GM12878 (cell line): ENCODE measurements at regions not wholly inside any gene's neighbourhood (a gene's known extent, or its start where the extent isn't known, plus 50 kb on each side); places are given as distances from the start of the nearest gene placed in this dataset.

Experiments
- ATAC-seq: fragments of 200-7000 bp; cut with Tn5 transposase; 3 replicates; pipeline ENCODE4 v1.9.1; 2020; ENCODE audit warnings: mild to moderate bottlenecking, moderate library complexity
- BruUV-seq: library from RNA; stranded (reverse); fragments of 400-500 nt; replicated peaks from 2 replicates; lab custom pipeline; 2021; lab: Mats Ljungman, UMichigan
- CTCF ChIA-PET: fragments of 300-600 bp; sonication (Branson Sonifier 250); formaldehyde crosslinking; extraction: SDS; loops from one replicate; lab custom pipeline; 2021; ENCODE audit warnings: inconsistent platforms; lab: Yijun Ruan, JAX
- POLR2A ChIA-PET: fragments of 350-600 bp; formaldehyde crosslinking; extraction: SDS; loops from one replicate; lab custom pipeline; 2021; ENCODE audit warnings: inconsistent platforms; lab: Charles Lee
- RAD21 ChIA-PET: fragments of 300-600 bp; sonication (Branson Sonifier 250); formaldehyde crosslinking; loops from one replicate; lab custom pipeline; 2023; ENCODE audit warnings: antibody characterized with exemption; ENCODE audit not compliant: unreplicated experiment; lab: Charles Lee
- SMC1A ChIA-PET: fragments of 300-600 bp; sonication (Branson Sonifier 250); formaldehyde crosslinking; loops from one replicate; lab custom pipeline; 2023; ENCODE audit not compliant: unreplicated experiment, uncharacterized antibody; lab: Charles Lee
- DNase-seq: peaks from one replicate; pipeline ENCODE4 v3.0.0-alpha.2; 2011; ENCODE audit warnings: low read depth, low spot score
- FAIRE-seq: peaks from 3 replicates; lab custom pipeline; 2011; peaks lifted over from hg19 to GRCh38; lab: Jason Lieb, UNC
- H2AFZ ChIP-seq: 2 replicates; pipeline ENCODE4 v1.6.0; 2011; ENCODE audit warnings: low read depth, low read length, control low read depth; ENCODE audit not compliant: control insufficient read depth
- H3K27ac ChIP-seq: 2 replicates; pipeline ENCODE4 v1.5.1; 2011; ENCODE audit warnings: control low read depth; ENCODE audit not compliant: control insufficient read depth, insufficient read depth
- H3K27me3 ChIP-seq, 2 experiments: replicated peaks in 1 of 2; 2 replicates each; pipeline versions ENCODE4 v1.6.0 to v1.6.1; 2011; ENCODE audit warnings: low read length in 1 of 2; ENCODE audit not compliant: control insufficient read depth in 2 of 2, insufficient read depth in 2 of 2
- H3K36me3 ChIP-seq, 2 experiments: 2 replicates each; pipeline ENCODE4 v1.5.1; 2011; ENCODE audit warnings: low read length in 1 of 2; ENCODE audit not compliant: control insufficient read depth in 2 of 2, insufficient read depth in 2 of 2
- H3K4me1 ChIP-seq: 2 replicates; pipeline ENCODE4 v1.6.1; 2011; ENCODE audit warnings: mild to moderate bottlenecking, low read length, moderate library complexity, mixed read lengths; ENCODE audit not compliant: control insufficient read depth, insufficient read depth
- H3K4me2 ChIP-seq: 2 replicates; pipeline ENCODE4 v1.6.0; 2011; ENCODE audit warnings: control low read depth; ENCODE audit not compliant: control insufficient read depth, insufficient read depth
- H3K4me3 ChIP-seq: fragments of 200-600 bp; sonication (generic); 2 replicates; pipeline ENCODE4 v1.5.1; 2016
- H3K79me2 ChIP-seq: 2 replicates; pipeline ENCODE4 v1.6.0; 2011; ENCODE audit warnings: low read length; ENCODE audit not compliant: control insufficient read depth, insufficient read depth
- H3K9ac ChIP-seq: 2 replicates; pipeline ENCODE4 v1.8.0; 2011; ENCODE audit warnings: low read length, control low read depth, mixed read lengths; ENCODE audit not compliant: control insufficient read depth, insufficient read depth
- H3K9me3 ChIP-seq: replicated peaks from 3 replicates; pipeline ENCODE4 v1.5.1; 2011; ENCODE audit warnings: mild to moderate bottlenecking, low read length; ENCODE audit not compliant: control insufficient read depth, insufficient read depth
- H4K20me1 ChIP-seq: 2 replicates; pipeline ENCODE4 v1.6.0; 2011; ENCODE audit not compliant: control insufficient read depth, insufficient read depth
- E4F1 ChIP-seq: fragments of 450-650 bp; IDR thresholded peaks from 2 replicates; pipeline ENCODE4 v1.6.1; 2018; ENCODE audit warnings: borderline replicate concordance, mild to moderate bottlenecking; ENCODE audit not compliant: partially characterized antibody
- EP300 ChIP-seq, 2 experiments: fragments of 150-350 bp in 1 of 2; IDR thresholded peaks; 2 replicates each; pipeline ENCODE4 v1.6.1; 2011 to 2012; ENCODE audit warnings: low read depth in 2 of 2, low read length in 2 of 2, borderline replicate concordance in 1 of 2, improper control_type of control experiment in 1 of 2, inconsistent platforms in 1 of 2; ENCODE audit not compliant: control insufficient read depth in 1 of 2
- ESRRA ChIP-seq: IDR thresholded peaks from 2 replicates; pipeline ENCODE4 v1.6.1; 2012; ENCODE audit warnings: mild to moderate bottlenecking, low read length, improper control_type of control experiment
- ETV6 ChIP-seq, 2 experiments: fragments of 450-650 bp in 1 of 2; IDR thresholded peaks in 1 of 2; conservative IDR thresholded peaks in 1 of 2; 2 replicates each; pipeline ENCODE4 v1.6.1; 2014; ENCODE audit warnings: antibody characterized with exemption in 1 of 2, borderline replicate concordance in 1 of 2, low read depth in 1 of 2, mild to moderate bottlenecking in 1 of 2, moderate library complexity in 1 of 2
- NFYA ChIP-seq: IDR thresholded peaks from 2 replicates; pipeline ENCODE4 v1.6.1; 2011; ENCODE audit warnings: low read depth, mild to moderate bottlenecking, low read length, improper control_type of control experiment, borderline replicate concordance
- NFYB ChIP-seq: IDR thresholded peaks from 2 replicates; pipeline ENCODE4 v1.6.1; 2011; ENCODE audit warnings: low read depth, mild to moderate bottlenecking, low read length, improper control_type of control experiment, moderate library complexity; ENCODE audit not compliant: insufficient read depth
- NKRF ChIP-seq: fragments of 450-650 bp; conservative IDR thresholded peaks from 2 replicates; pipeline ENCODE4 v1.6.1; 2017; ENCODE audit warnings: mild to moderate bottlenecking, moderate library complexity
- RAD51 ChIP-seq: fragments of 450-650 bp; IDR thresholded peaks from 2 replicates; pipeline ENCODE4 v1.6.1; 2016; ENCODE audit warnings: moderate library complexity, mild to moderate bottlenecking, inconsistent platforms
- SIN3A ChIP-seq: IDR thresholded peaks from 2 replicates; pipeline ENCODE4 v1.6.1; 2012; ENCODE audit warnings: low read depth, low read length, improper control_type of control experiment
- ZBED1 ChIP-seq: IDR thresholded peaks from 2 replicates; pipeline ENCODE4 v1.6.1; 2016; ENCODE audit warnings: borderline replicate concordance
- WGBS: methylation state at CpG from one replicate; pipeline ENCODE4 v1.1.6; 2016; ENCODE audit warnings: low lambda C conversion rate; ENCODE audit not compliant: insufficient replicate concordance, insufficient coverage; ENCODE audit errors: missing lambda C conversion rate; 5-methylcytosine and 5-hydroxymethylcytosine counted together
- in situ Hi-C: fragments of 300-500 bp; cut with MboI; formaldehyde crosslinking; loops from 9 replicates; pipeline ENCODE4 v1.14.3; 2018; ENCODE audit warnings: mixed read lengths
- intact Hi-C: fragments of 100-400 bp; cut with micrococcal nuclease; formaldehyde crosslinking; loops from one replicate; pipeline ENCODE4 v1.14.2; 2022; ENCODE audit not compliant: unreplicated experiment

GRCh38 chr14:28652782-28653181 lies 113.8 kb upstream of the FOXG1 start:
- in situ Hi-C loops (no loop called here), intact Hi-C loops (no loop called here)
- no TSS peak for BruUV-seq
- H3K4me1 ChIP-seq, result no peaks in the 10 kb centered on the region
- FAIRE-seq (no peak), DNase-seq (no peak), ATAC-seq (no peak)
- H3K79me2 ChIP-seq, result no peaks in the 10 kb centered on the region
- H3K9me3 ChIP-seq, result no peaks in the 10 kb centered on the region
- ChIA-PET POLR2A (no interaction called here), SMC1A (no interaction called here)
- no peak overlapping the region for H3K4me2 ChIP-seq
- no peaks in the 10 kb centered on the region for H4K20me1 ChIP-seq
- no peak overlapping the region for H3K4me3 ChIP-seq
- no peak overlapping the region for H3K27ac ChIP-seq
- no peak for TF ChIP-seq NFYA
- TF ChIP-seq, all 136 proteins: peak for 0
- ChIA-PET CTCF (no interaction called here), RAD21 (no interaction called here)
- H3K27me3 ChIP-seq, result no peaks in the 10 kb centered on the region
- WGBS, result 0% methylated on average over 2 of the region's 2 CpGs
- H3K9ac ChIP-seq, result no peak overlapping the region
- no peak overlapping the region for H2AFZ ChIP-seq
- H3K36me3 ChIP-seq, result no peaks in the 10 kb centered on the region

GRCh38 chr14:28653521-28653920 lies 113.1 kb upstream of the FOXG1 start:
- ATAC-seq, result no peak
- H3K4me1 ChIP-seq, result no peaks in the 10 kb centered on the region
- WGBS, result 50% methylated on average over 2 of the region's 2 CpGs
- no peak overlapping the region for H2AFZ ChIP-seq
- CTCF ChIA-PET, result no interaction called here
- H3K9ac ChIP-seq, result no peak overlapping the region
- H3K4me3 ChIP-seq, result no peak overlapping the region
- no TSS peak for BruUV-seq
- no peaks in the 10 kb centered on the region for H3K79me2 ChIP-seq
- POLR2A ChIA-PET, result no interaction called here
- no peak for DNase-seq
- no peaks in the 10 kb centered on the region for H3K36me3 ChIP-seq
- FAIRE-seq, result no peak
- RAD21 ChIA-PET, result no interaction called here
- no peak overlapping the region for H3K27ac ChIP-seq
- H3K4me2 ChIP-seq, result no peak overlapping the region
- SMC1A ChIA-PET, result no interaction called here
- H3K9me3 ChIP-seq, result no peaks in the 10 kb centered on the region
- in situ Hi-C loops (no loop called here), intact Hi-C loops (no loop called here)
- no peaks in the 10 kb centered on the region for H4K20me1 ChIP-seq
- no peaks in the 10 kb centered on the region for H3K27me3 ChIP-seq
- TF ChIP-seq EP300 (IDR thresholded peaks at IDR 0.05; ENCODE audit: borderline replicate concordance in 1 of 2, control insufficient read depth in 1 of 2, low read depth in 2 of 2, low read length in 2 of 2) (no peak), NKRF (no peak), SIN3A (no peak), ZBED1 (no peak), RAD51 (no peak), E4F1 (no peak), ESRRA (no peak), ETV6 (conservative IDR thresholded peaks at IDR 0.05 in 1 of 2, IDR thresholded peaks at IDR 0.05 in 1 of 2; ENCODE audit: borderline replicate concordance in 1 of 2, low read depth in 1 of 2) (no peak), NFYB (no peak)
